Natural killer cell treated with Interleukin-12 subunit alpha and Interleukin-12 subunit beta and Interleukin-15 and Interleukin-18, amount 100 ng/mL, for 72 hours (primary cell): ENCODE measurements at regions not wholly inside any gene's neighbourhood (a gene's known extent, or its start where the extent isn't known, plus 50 kb on each side); places are given as distances from the start of the nearest gene placed in this dataset.

Source experiments
- ATAC-seq, 2 donors: fragments of 150-1000 bp; cut with Tn5 transposase in 1 of 2; sonication (Bioruptor Pico), chemical (Tn5 transposase) in 1 of 2; 2 replicates each; pipeline ENCODE4 v1.10.0; 2021
- DNase-seq: peaks from one replicate; pipeline ENCODE4 v3.0.0; 2022; ENCODE audit warnings: low spot score
- H3K27ac Mint-ChIP-seq, 2 donors: 1 replicate in 1 of 2; 2 replicates in 1 of 2; pipeline ENCODE4 v1.8.0; 2022; ENCODE audit warnings: mixed read lengths in 2 of 2, mild to moderate bottlenecking in 1 of 2, moderate library complexity in 1 of 2
- H3K27me3 Mint-ChIP-seq, 2 donors: 1 replicate in 1 of 2; 2 replicates in 1 of 2; pipeline ENCODE4 v1.8.0; 2022; ENCODE audit warnings: mixed read lengths in 2 of 2
- H3K36me3 Mint-ChIP-seq: one replicate; pipeline ENCODE4 v1.8.0; 2022; ENCODE audit warnings: mixed read lengths
- H3K4me1 Mint-ChIP-seq, 2 donors: 1 replicate in 1 of 2; 2 replicates in 1 of 2; pipeline ENCODE4 v1.8.0; 2022; ENCODE audit warnings: low read depth in 2 of 2, mixed read lengths in 2 of 2, mild to moderate bottlenecking in 1 of 2
- H3K4me3 Mint-ChIP-seq: one replicate; pipeline ENCODE4 v1.8.0; 2022; ENCODE audit warnings: mixed read lengths
- H3K9me3 Mint-ChIP-seq: 2 replicates; pipeline ENCODE4 v1.8.0; 2022; ENCODE audit warnings: mixed read lengths

DNA sequence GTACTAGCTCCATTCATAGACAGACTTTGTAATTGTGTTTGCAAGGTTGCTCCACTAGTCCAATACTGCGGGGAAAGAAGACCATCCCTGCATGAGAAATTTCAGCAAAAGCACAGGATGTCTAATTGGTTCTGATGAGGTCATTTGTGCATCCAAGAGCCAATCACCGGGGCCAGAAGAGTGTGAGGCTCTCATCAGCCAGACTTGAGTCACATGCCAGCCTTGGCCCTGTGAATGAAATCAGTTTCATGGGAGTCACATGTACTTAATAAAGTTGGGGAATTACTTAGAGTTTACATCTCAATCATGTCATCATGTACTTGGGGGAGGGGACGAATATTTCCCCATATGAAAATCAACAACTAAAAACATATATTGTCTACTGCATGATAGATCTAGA, 1236.0 kb downstream of the MAT2B start:
- no peaks in the 10 kb centered on the region for H3K9me3 Mint-ChIP-seq
- no peak overlapping the region for H3K27ac Mint-ChIP-seq
- H3K27me3 Mint-ChIP-seq = no peaks in the 10 kb centered on the region
- H3K4me1 Mint-ChIP-seq = peaks cover 5 to 18% of the 10 kb centered on the region in 2 donors
- H3K36me3 Mint-ChIP-seq = no peaks in the 10 kb centered on the region
- no peak for ATAC-seq
- H3K4me3 Mint-ChIP-seq = no peak overlapping the region
- no peak for DNase-seq

- Mint-ChIP-seq H3K27me3 (no peaks in the 10 kb centered on the region), H3K27ac (no peak overlapping the region), H3K4me1 (peaks cover 5 to 20% of the 10 kb centered on the region in 2 donors), H3K9me3 (no peaks in the 10 kb centered on the region), H3K4me3 (no peak overlapping the region), H3K36me3 (no peaks in the 10 kb centered on the region)
- ATAC-seq = no peak
- DNase-seq = no peak
Observed at GRCh38 chr5:164742025-164742424, 1236.6 kb downstream of the MAT2B start.

DNA sequence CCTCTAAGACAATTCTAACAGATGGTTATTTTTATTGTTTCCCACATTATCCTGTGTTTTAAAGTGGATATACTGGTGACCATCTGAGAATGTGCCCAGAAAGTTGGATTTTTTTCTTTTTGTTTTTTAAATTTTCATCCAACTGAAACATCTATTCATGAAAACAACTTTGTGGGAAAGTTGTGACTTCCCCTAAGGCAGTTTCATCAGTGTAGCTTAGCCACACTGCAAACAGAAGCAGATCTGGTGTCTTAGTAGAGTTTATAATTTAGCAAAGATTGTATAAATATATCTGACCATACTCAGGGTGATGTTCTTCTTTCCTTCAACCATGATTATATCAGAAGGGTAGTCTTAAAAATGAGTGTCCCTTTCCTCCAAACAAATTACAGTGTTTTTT, 1241.3 kb downstream of the MAT2B start:
- Mint-ChIP-seq H3K4me3 (no peak overlapping the region), H3K27ac (no peak overlapping the region), H3K36me3 (no peaks in the 10 kb centered on the region), H3K27me3 (no peaks in the 10 kb centered on the region), H3K9me3 (no peaks in the 10 kb centered on the region), H3K4me1 (peaks cover 5 to 20% of the 10 kb centered on the region in 2 donors)
- DNase-seq (no peak), ATAC-seq (no peak)

DNA sequence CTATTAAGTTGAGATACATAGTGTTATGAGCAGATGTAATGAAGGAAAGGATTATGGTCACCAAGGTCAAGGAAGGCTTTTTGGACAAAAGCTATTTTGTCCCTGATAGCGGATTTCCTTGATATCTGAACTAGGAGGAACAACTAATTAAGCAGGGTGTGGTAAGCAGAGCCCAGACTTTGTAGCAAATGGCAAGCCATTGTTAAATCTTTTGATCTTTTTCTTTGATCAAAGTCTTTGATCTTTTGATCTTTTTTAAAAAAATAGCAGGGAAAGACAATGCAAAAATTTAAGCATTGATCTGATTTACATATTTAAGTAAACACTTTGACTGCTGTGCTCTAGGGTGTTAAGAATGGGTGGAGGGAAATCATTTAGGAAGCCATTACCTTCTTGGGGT, 1242.0 kb downstream of the MAT2B start:
- H3K9me3 Mint-ChIP-seq = no peaks in the 10 kb centered on the region
- H3K4me3 Mint-ChIP-seq = no peak overlapping the region
- no peaks in the 10 kb centered on the region for H3K27me3 Mint-ChIP-seq
- no peak for DNase-seq
- peaks cover under 1 to 16% of the 10 kb centered on the region in 2 donors for H3K4me1 Mint-ChIP-seq
- no peaks in the 10 kb centered on the region for H3K36me3 Mint-ChIP-seq
- no peak overlapping the region for H3K27ac Mint-ChIP-seq
- ATAC-seq = no peak

DNA sequence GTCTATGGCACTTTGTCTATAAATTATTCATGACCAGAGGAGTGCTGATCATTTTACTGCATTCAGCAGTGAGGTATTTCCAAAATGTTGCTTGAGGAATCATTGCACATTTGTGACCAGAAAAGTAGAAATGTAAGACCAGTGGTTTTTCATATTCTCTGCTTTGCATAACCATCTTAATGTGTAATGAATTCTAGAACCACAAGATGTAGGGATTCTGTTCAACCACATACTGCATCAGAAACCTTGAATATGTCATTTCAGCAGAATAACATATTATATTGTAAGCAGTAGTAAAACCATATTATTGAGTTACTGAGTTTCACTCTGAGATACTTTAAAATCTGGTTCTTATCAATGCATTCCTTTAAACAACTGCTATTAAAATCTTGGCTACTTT, 1243.4 kb downstream of the MAT2B start:
- DNase-seq = no peak
- H3K36me3 Mint-ChIP-seq = no peaks in the 10 kb centered on the region
- no peak for ATAC-seq
- H3K27ac Mint-ChIP-seq = no peak overlapping the region
- no peaks in the 10 kb centered on the region for H3K27me3 Mint-ChIP-seq
- H3K9me3 Mint-ChIP-seq = no peaks in the 10 kb centered on the region
- no peak overlapping the region for H3K4me3 Mint-ChIP-seq
- H3K4me1 Mint-ChIP-seq = peaks cover 0 to 10% of the 10 kb centered on the region in 2 donors

- H3K27ac Mint-ChIP-seq = no peak overlapping the region
- no peaks in the 10 kb centered on the region for H3K27me3 Mint-ChIP-seq
- no peak overlapping the region for H3K4me3 Mint-ChIP-seq
- ATAC-seq = no peak
- DNase-seq = no peak
- no peaks in the 10 kb centered on the region for H3K4me1 Mint-ChIP-seq
- H3K9me3 Mint-ChIP-seq = no peaks in the 10 kb centered on the region
- H3K36me3 Mint-ChIP-seq = no peaks in the 10 kb centered on the region
Observed at GRCh38 chr5:164753434-164753833, 1248.0 kb downstream of the MAT2B start.

- ATAC-seq (no peak), DNase-seq (no peak)
- Mint-ChIP-seq H3K36me3 (peaks cover 6% of the 10 kb centered on the region), H3K4me3 (no peak overlapping the region), H3K27ac (no peak overlapping the region), H3K4me1 (no peaks in the 10 kb centered on the region), H3K9me3 (peaks cover 3% of the 10 kb centered on the region), H3K27me3 (no peaks in the 10 kb centered on the region)
Observed at GRCh38 chr5:164763206-164763605, 1257.8 kb downstream of the MAT2B start.

GRCh38 chr5:164772122-164772521, 1266.7 kb downstream of the MAT2B start:
- H3K4me3 Mint-ChIP-seq = no peak overlapping the region
- H3K4me1 Mint-ChIP-seq = no peaks in the 10 kb centered on the region
- peaks cover 6% of the 10 kb centered on the region for H3K36me3 Mint-ChIP-seq
- ATAC-seq = no peak
- no peaks in the 10 kb centered on the region for H3K27me3 Mint-ChIP-seq
- peaks cover 10% of the 10 kb centered on the region for H3K9me3 Mint-ChIP-seq
- DNase-seq = no peak
- no peak overlapping the region for H3K27ac Mint-ChIP-seq

GRCh38 chr5:164784230-164784629, 1278.8 kb downstream of the MAT2B start:
- H3K4me1 Mint-ChIP-seq = no peaks in the 10 kb centered on the region
- H3K27me3 Mint-ChIP-seq = no peaks in the 10 kb centered on the region
- H3K27ac Mint-ChIP-seq = no peak overlapping the region
- H3K9me3 Mint-ChIP-seq = no peaks in the 10 kb centered on the region
- H3K36me3 Mint-ChIP-seq = no peaks in the 10 kb centered on the region
- DNase-seq (no peak), ATAC-seq (no peak)
- H3K4me3 Mint-ChIP-seq = no peak overlapping the region

DNA sequence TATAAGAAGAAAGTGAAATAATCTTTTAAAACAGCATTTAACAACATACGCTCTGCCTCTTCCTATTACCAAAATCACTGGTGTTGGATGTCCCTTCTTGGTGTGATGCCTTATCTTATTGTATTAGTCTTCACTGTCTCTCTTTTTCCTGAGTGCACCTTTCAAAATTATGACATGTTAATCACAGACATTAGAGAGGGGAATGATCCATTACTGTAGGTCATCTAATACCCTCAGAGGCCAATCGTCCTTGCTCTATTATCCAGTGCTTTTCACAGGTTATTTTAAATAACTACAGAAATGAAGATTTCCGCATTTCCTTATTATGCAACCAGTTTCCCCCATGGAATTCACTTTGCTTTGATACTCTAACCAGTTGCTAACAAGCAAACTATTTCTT, 1292.7 kb downstream of the MAT2B start:
- no peak for DNase-seq
- no peak overlapping the region for H3K4me3 Mint-ChIP-seq
- ATAC-seq = no peak

GRCh38 chr5:164799391-164799790, 1294.0 kb downstream of the MAT2B start:
- Mint-ChIP-seq H3K36me3 (peaks cover 11% of the 10 kb centered on the region), H3K9me3 (peaks cover 16% of the 10 kb centered on the region), H3K4me1 (no peaks in the 10 kb centered on the region), H3K27ac (no peak overlapping the region), H3K4me3 (no peak overlapping the region), H3K27me3 (no peaks in the 10 kb centered on the region)
- ATAC-seq (no peak), DNase-seq (no peak)

More for the DNA sequence above, 1292.7 kb downstream of the MAT2B start:
- Mint-ChIP-seq H3K9me3 (peaks cover 12% of the 10 kb centered on the region), H3K36me3 (peaks cover 11% of the 10 kb centered on the region), H3K4me1 (no peaks in the 10 kb centered on the region), H3K27me3 (no peaks in the 10 kb centered on the region), H3K27ac (no peak overlapping the region)

DNA sequence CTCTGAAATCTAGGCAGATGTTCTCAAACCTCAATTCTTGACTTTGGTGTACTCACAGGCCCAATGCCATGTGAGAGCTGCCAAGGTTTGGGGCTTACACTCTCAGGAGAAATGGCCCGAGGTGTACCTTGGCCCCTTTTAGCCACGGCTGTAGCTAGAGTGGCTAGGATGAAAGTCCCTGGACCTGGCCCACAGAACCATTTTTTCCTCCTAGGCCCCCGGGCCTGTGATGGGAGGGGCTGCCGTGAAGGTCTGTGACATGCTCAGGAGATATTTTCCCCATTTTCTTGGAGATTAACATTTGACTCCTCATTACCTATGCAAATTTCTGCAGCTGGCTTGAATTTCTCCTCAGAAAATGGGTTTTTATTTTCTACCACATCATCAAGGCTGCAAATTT, 1296.5 kb downstream of the MAT2B start:
- Mint-ChIP-seq H3K27me3 (no peaks in the 10 kb centered on the region), H3K4me1 (no peaks in the 10 kb centered on the region), H3K9me3 (peaks cover 16% of the 10 kb centered on the region), H3K4me3 (no peak overlapping the region), H3K36me3 (peaks cover 11% of the 10 kb centered on the region), H3K27ac (no peak overlapping the region)
- DNase-seq (no peak), ATAC-seq (no peak)

DNA sequence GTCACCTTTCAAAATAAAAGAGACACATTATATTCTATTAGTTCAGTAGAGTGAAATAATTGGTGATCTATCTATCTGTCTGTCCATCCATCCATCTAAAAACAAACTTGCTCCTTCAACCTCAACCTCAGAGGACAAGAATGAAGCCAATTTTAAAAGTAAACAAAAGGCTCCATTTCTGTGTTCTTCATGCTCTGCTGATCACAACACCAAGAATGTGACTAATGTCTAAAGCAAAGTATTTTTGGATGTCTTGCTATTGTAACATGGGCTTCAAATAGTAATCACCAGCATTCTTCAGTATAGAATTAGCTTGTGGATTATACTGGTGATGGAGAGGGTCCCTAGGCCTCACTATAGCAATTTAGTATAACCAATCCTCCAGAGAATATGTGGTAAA, 1304.4 kb downstream of the MAT2B start:
- Mint-ChIP-seq H3K4me1 (no peaks in the 10 kb centered on the region), H3K27me3 (no peaks in the 10 kb centered on the region), H3K4me3 (no peak overlapping the region), H3K36me3 (no peaks in the 10 kb centered on the region), H3K27ac (no peak overlapping the region), H3K9me3 (no peaks in the 10 kb centered on the region)
- ATAC-seq = no peak
- no peak for DNase-seq

DNA sequence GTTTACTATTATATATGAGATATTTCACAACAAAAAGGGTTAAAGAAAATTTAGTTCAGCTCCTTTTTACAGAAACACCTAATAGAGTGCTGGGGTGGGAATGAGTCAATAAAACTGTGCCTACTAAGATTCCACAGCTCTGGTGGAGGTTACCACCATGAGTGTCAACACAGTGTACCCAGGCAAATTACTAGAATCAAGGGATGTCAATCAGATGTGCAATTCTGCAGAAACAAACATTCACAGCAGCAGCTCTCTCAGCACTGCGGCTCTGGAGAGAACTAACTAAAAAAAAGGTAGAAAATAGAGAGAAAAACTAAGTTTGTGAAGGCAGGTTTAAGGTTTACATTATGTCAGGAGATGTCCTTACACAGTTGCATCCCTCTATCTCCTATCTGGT, 1313.0 kb downstream of the MAT2B start:
- H3K27me3 Mint-ChIP-seq = no peaks in the 10 kb centered on the region
- ATAC-seq (no peak), DNase-seq (no peak)
- H3K27ac Mint-ChIP-seq = no peak overlapping the region
- no peaks in the 10 kb centered on the region for H3K36me3 Mint-ChIP-seq
- H3K9me3 Mint-ChIP-seq = peaks cover 4% of the 10 kb centered on the region
- H3K4me1 Mint-ChIP-seq = no peaks in the 10 kb centered on the region
- no peak overlapping the region for H3K4me3 Mint-ChIP-seq

- no peaks in the 10 kb centered on the region for H3K4me1 Mint-ChIP-seq
- no peak for DNase-seq
Observed at GRCh38 chr5:164824671-164825070, 1319.3 kb downstream of the MAT2B start.

More at GRCh38 chr5:164824671-164825070, 1319.3 kb downstream of the MAT2B start:
- no peaks in the 10 kb centered on the region for H3K36me3 Mint-ChIP-seq
- peaks cover under 1% of the 10 kb centered on the region for H3K9me3 Mint-ChIP-seq
- no peaks in the 10 kb centered on the region for H3K27me3 Mint-ChIP-seq
- no peak overlapping the region for H3K27ac Mint-ChIP-seq
- H3K4me3 Mint-ChIP-seq = no peak overlapping the region
- ATAC-seq = no peak
